HG02981 (cell line): ENCODE measurements at regions not wholly inside any gene's neighbourhood (a gene's known extent, or its start where the extent isn't known, plus 50 kb on each side); places are given as distances from the start of the nearest gene placed in this dataset.

Experiments
- ATAC-seq: cut with Tn5 transposase; IDR thresholded peaks from one replicate; pipeline ENCODE4 v1.9.1; 2021; ENCODE audit warnings: mild to moderate bottlenecking, moderate library complexity; ENCODE audit not compliant: unreplicated experiment

- ATAC-seq: peak; percentile 66
Measured at GRCh38 chr6:169959136-169960002, 207.9 kb downstream of the ERMARD start.

- no peak for ATAC-seq
Measured at GRCh38 chr6:169958510-169958909, 207.1 kb downstream of the ERMARD start.

GRCh38 chr6:169957351-169957963, 206.0 kb downstream of the ERMARD start:
- no peak for ATAC-seq

- ATAC-seq: no peak
Measured at GRCh38 chr6:169956580-169956979, 205.2 kb downstream of the ERMARD start.

GRCh38 chr6:169955731-169956437, 204.5 kb downstream of the ERMARD start:
- no peak for ATAC-seq

- ATAC-seq: no peak
Measured at GRCh38 chr6:169954977-169955376, 203.6 kb downstream of the ERMARD start.

- no peak for ATAC-seq
Measured at GRCh38 chr6:169953686-169954085, 202.3 kb downstream of the ERMARD start.

- ATAC-seq: no peak
Measured at GRCh38 chr6:169950558-169950957, 199.1 kb downstream of the ERMARD start.

GRCh38 chr6:169949511-169950097, 198.2 kb downstream of the ERMARD start:
- no peak for ATAC-seq

- no peak for ATAC-seq
Measured at GRCh38 chr6:169946971-169947370, 195.5 kb downstream of the ERMARD start.

- ATAC-seq: no peak
Measured at GRCh38 chr6:169945117-169945516, 193.7 kb downstream of the ERMARD start.

- ATAC-seq: no peak
Measured at GRCh38 chr6:169944415-169944814, 193.0 kb downstream of the ERMARD start.

GRCh38 chr6:169944061-169944337, 192.6 kb downstream of the ERMARD start:
- no peak for ATAC-seq

GRCh38 chr6:169943241-169944060, 192.0 kb downstream of the ERMARD start:
- ATAC-seq: no peak

GRCh38 chr6:169942173-169942572, 190.8 kb downstream of the ERMARD start:
- ATAC-seq: no peak

- no peak for ATAC-seq
Measured at GRCh38 chr6:169940481-169941271, 189.3 kb downstream of the ERMARD start.

GRCh38 chr6:169939554-169940164, 188.2 kb downstream of the ERMARD start:
- ATAC-seq: no peak

- no peak for ATAC-seq
Measured at GRCh38 chr6:169938731-169939130, 187.3 kb downstream of the ERMARD start.

GRCh38 chr6:169938262-169938701, 186.9 kb downstream of the ERMARD start:
- no peak for ATAC-seq
